Panc1 (cell line): ENCODE measurements at regions not wholly inside any gene's neighbourhood (a gene's known extent, or its start where the extent isn't known, plus 50 kb on each side); places are given as distances from the start of the nearest gene placed in this dataset.

Experiments used
- ATAC-seq: fragments of 200-7000 bp; cut with Tn5 transposase; 2 replicates; pipeline ENCODE4 v1.9.1; 2020; ENCODE audit warnings: mild to moderate bottlenecking, moderate library complexity
- BruUV-seq: library from RNA; stranded (reverse); fragments of 400-500 nt; replicated peaks from 2 replicates; lab custom pipeline; 2021; lab: Mats Ljungman, UMichigan
- CTCF ChIA-PET: fragments of 300-600 bp; sonication (Branson Sonifier 250); formaldehyde crosslinking; loops from one replicate; lab custom pipeline; 2022; ENCODE audit warnings: antibody characterized with exemption; lab: Charles Lee
- POLR2A ChIA-PET: fragments of 300-600 bp; sonication (Branson Sonifier 250); formaldehyde crosslinking; loops from one replicate; lab custom pipeline; 2022; ENCODE audit warnings: antibody characterized with exemption; lab: Charles Lee
- DNase-seq: peaks from one replicate; pipeline ENCODE4 v3.0.0-alpha.2; 2010; ENCODE audit warnings: low read depth, low spot score
- H3K27ac ChIP-seq: 2 replicates; pipeline ENCODE4 v1.5.1; 2011; ENCODE audit warnings: mild to moderate bottlenecking, low read length, inconsistent platforms
- H3K27me3 ChIP-seq: fragments of 200-500 bp; sonication (Bioruptor generic); 2 replicates; pipeline ENCODE4 v1.6.0; 2014; ENCODE audit warnings: low read length, inconsistent platforms; ENCODE audit not compliant: control insufficient read depth, insufficient read depth
- H3K36me3 ChIP-seq: fragments of 200-500 bp; sonication (Bioruptor generic); 2 replicates; pipeline ENCODE4 v1.5.1; 2014; ENCODE audit warnings: inconsistent platforms, mild to moderate bottlenecking, low read length, moderate library complexity; ENCODE audit not compliant: control insufficient read depth, insufficient read depth
- H3K4me1 ChIP-seq: 2 replicates; pipeline ENCODE4 v1.5.1; 2011; ENCODE audit warnings: inconsistent platforms, mild to moderate bottlenecking, low read length, moderate library complexity; ENCODE audit not compliant: control insufficient read depth, insufficient read depth
- H3K4me3 ChIP-seq, 2 experiments: 2 replicates each; pipeline ENCODE4 v1.5.1; 2011 to 2012; ENCODE audit warnings: low read depth in 2 of 2, low read length in 2 of 2, mild to moderate bottlenecking in 2 of 2, inconsistent platforms in 1 of 2, moderate library complexity in 1 of 2
- H3K9me3 ChIP-seq: fragments of 200-500 bp; sonication (Bioruptor generic); 2 replicates; pipeline ENCODE4 v1.5.1; 2014; ENCODE audit warnings: low read depth, mild to moderate bottlenecking, inconsistent platforms, low read length, moderate library complexity; ENCODE audit not compliant: control insufficient read depth, insufficient read depth
- POLR2AphosphoS5 ChIP-seq: IDR thresholded peaks from 2 replicates; pipeline ENCODE4 v1.6.1; 2012; ENCODE audit warnings: mild to moderate bottlenecking, low read depth, low read length, moderate library complexity
- SIN3A ChIP-seq: IDR thresholded peaks from 2 replicates; pipeline ENCODE4 v1.6.1; 2012; ENCODE audit warnings: low read depth, mild to moderate bottlenecking, low read length, moderate library complexity, borderline replicate concordance; ENCODE audit not compliant: insufficient read depth
- TCF7L2 ChIP-seq: IDR thresholded peaks from 2 replicates; pipeline ENCODE4 v1.6.1; 2011; ENCODE audit warnings: mild to moderate bottlenecking, low read depth, low read length, inconsistent platforms
- in situ Hi-C: cut with HindIII; loops from 2 replicates; pipeline ENCODE4 v1.10.0; 2016; ENCODE audit warnings: low sequenced_read_pairs, low pct_unique_long_range_greater_than_20kb
- intact Hi-C: fragments of 100-400 bp; cut with micrococcal nuclease; formaldehyde crosslinking; loops from one replicate; pipeline ENCODE4 v1.10.0; 2022; ENCODE audit not compliant: unreplicated experiment
- TF ChIP-seq, protein P1 (sequence below), 2 experiments: IDR thresholded peaks; 2 replicates each; pipeline ENCODE4 v1.6.1; 2011 to 2012; ENCODE audit warnings: low read depth in 2 of 2, control low read depth in 1 of 2, low read length in 1 of 2, mild to moderate bottlenecking in 1 of 2, moderate library complexity in 1 of 2; ENCODE audit not compliant: insufficient read depth in 1 of 2
- TF ChIP-seq, protein P2 (sequence below): fragments of 450-650 bp; IDR thresholded peaks from 2 replicates; pipeline ENCODE4 v1.5.1; 2017; ENCODE audit warnings: mild to moderate bottlenecking

DNA sequence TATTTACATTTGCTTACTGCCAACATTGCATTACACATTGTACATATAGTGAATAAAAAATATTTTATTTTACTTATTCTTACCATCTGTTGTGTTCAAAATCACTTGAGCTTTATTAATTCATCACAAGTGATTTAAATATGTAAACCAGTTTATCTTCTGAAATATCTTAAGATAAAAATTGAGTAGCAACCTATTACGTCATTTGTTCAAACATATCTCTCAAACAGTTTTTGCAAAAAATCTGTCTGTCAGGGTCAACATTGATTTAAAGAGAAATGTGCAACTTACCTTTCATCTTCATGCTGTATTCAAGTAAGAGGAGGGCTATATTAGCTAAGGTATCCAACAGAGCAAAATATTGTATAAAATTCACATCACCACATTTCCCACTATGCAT, 610.1 kb downstream of the PCDH19 start:
- no peak overlapping the region for H3K27ac ChIP-seq
- ChIA-PET CTCF (no interaction called here), POLR2A (no interaction called here)
- in situ Hi-C loops (no loop called here), intact Hi-C loops (no loop called here)
- no peaks in the 10 kb centered on the region for H3K4me1 ChIP-seq
- H3K9me3 ChIP-seq: 0 out of 2 replicates have a peak, but pooled peaks cover 3% of the 10 kb centered on the region
- DNase-seq (no peak), ATAC-seq (no peak)
- no peaks in the 10 kb centered on the region for H3K36me3 ChIP-seq
- TF ChIP-seq SIN3A (no peak), POLR2AphosphoS5 (no peak), TCF7L2 (no peak)
- TF ChIP-seq, protein P1, sequence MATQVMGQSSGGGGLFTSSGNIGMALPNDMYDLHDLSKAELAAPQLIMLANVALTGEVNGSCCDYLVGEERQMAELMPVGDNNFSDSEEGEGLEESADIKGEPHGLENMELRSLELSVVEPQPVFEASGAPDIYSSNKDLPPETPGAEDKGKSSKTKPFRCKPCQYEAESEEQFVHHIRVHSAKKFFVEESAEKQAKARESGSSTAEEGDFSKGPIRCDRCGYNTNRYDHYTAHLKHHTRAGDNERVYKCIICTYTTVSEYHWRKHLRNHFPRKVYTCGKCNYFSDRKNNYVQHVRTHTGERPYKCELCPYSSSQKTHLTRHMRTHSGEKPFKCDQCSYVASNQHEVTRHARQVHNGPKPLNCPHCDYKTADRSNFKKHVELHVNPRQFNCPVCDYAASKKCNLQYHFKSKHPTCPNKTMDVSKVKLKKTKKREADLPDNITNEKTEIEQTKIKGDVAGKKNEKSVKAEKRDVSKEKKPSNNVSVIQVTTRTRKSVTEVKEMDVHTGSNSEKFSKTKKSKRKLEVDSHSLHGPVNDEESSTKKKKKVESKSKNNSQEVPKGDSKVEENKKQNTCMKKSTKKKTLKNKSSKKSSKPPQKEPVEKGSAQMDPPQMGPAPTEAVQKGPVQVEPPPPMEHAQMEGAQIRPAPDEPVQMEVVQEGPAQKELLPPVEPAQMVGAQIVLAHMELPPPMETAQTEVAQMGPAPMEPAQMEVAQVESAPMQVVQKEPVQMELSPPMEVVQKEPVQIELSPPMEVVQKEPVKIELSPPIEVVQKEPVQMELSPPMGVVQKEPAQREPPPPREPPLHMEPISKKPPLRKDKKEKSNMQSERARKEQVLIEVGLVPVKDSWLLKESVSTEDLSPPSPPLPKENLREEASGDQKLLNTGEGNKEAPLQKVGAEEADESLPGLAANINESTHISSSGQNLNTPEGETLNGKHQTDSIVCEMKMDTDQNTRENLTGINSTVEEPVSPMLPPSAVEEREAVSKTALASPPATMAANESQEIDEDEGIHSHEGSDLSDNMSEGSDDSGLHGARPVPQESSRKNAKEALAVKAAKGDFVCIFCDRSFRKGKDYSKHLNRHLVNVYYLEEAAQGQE (IDR thresholded peaks at IDR 0.05; ENCODE audit: insufficient read depth in 1 of 2, low read depth in 2 of 2, low read length in 1 of 2): no peak
- TF ChIP-seq, protein P2, sequence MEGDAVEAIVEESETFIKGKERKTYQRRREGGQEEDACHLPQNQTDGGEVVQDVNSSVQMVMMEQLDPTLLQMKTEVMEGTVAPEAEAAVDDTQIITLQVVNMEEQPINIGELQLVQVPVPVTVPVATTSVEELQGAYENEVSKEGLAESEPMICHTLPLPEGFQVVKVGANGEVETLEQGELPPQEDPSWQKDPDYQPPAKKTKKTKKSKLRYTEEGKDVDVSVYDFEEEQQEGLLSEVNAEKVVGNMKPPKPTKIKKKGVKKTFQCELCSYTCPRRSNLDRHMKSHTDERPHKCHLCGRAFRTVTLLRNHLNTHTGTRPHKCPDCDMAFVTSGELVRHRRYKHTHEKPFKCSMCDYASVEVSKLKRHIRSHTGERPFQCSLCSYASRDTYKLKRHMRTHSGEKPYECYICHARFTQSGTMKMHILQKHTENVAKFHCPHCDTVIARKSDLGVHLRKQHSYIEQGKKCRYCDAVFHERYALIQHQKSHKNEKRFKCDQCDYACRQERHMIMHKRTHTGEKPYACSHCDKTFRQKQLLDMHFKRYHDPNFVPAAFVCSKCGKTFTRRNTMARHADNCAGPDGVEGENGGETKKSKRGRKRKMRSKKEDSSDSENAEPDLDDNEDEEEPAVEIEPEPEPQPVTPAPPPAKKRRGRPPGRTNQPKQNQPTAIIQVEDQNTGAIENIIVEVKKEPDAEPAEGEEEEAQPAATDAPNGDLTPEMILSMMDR: no peak
- H3K27me3 ChIP-seq: no peaks in the 10 kb centered on the region
- H3K4me3 ChIP-seq: no peak overlapping the region
- BruUV-seq: no TSS peak

DNA sequence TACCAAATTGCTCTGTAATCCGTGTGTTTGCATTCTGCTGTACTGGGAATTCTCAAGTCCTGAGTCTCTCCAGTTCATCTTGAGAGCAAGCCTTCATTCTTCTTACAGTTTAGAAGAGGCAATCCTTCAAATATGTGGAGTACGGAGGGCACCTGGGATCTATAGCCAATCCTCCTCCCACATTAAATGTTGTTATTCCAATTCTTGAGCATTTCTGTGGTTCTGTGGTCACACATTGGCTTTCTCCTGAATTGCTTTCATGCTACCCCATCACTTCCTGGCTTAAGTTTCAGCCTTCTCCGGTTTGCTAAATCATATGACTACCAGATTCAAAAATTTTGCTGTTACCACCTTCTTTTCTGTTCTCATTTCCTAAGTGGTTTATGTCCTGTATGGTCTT, 611.1 kb downstream of the PCDH19 start:
- ChIA-PET POLR2A (no interaction called here), CTCF (no interaction called here)
- in situ Hi-C loops (no loop called here), intact Hi-C loops (no loop called here)
- no peaks in the 10 kb centered on the region for H3K27me3 ChIP-seq
- no TSS peak for BruUV-seq
- H3K4me3 ChIP-seq: no peak overlapping the region
- H3K36me3 ChIP-seq: no peaks in the 10 kb centered on the region
- DNase-seq (no peak), ATAC-seq (no peak)
- 0 out of 2 replicates have a peak, but pooled peaks cover 3% of the 10 kb centered on the region for H3K9me3 ChIP-seq
- TF ChIP-seq TCF7L2 (no peak), POLR2AphosphoS5 (no peak), SIN3A (no peak)
- TF ChIP-seq, protein P2: no peak
- TF ChIP-seq, protein P1 (IDR thresholded peaks at IDR 0.05; ENCODE audit: insufficient read depth in 1 of 2, low read depth in 2 of 2, low read length in 1 of 2): no peak
- no peaks in the 10 kb centered on the region for H3K4me1 ChIP-seq
- no peak overlapping the region for H3K27ac ChIP-seq
